Keratinocyte (primary cell): ENCODE measurements at regions not wholly inside any gene's neighbourhood (a gene's known extent, or its start where the extent isn't known, plus 50 kb on each side); places are given as distances from the start of the nearest gene placed in this dataset.
"Not testable (repeated sequence)": the region's sequence is repeated elsewhere in the genome, so short reads cannot be mapped to it uniquely, and the experiment has no call there.

ENCODE experiments used
- CTCF ChIP-seq, 3 experiments: IDR thresholded peaks in 1 of 3; conservative IDR thresholded peaks in 1 of 3; optimal IDR thresholded peaks in 1 of 3; 2 replicates in 2 of 3; 3 replicates in 1 of 3; pipeline versions ENCODE3 to v1.5.1; 2011; ENCODE audit warnings: low read length in 3 of 3, mild to moderate bottlenecking in 3 of 3, moderate library complexity in 2 of 3, control low read depth in 1 of 3, inconsistent platforms in 1 of 3; ENCODE audit not compliant: insufficient read depth in 2 of 3; ENCODE audit errors: extremely low read depth in 1 of 3
- EZH2 ChIP-seq: IDR thresholded peaks from one replicate; pipeline ENCODE4 v1.6.1; 2012; ENCODE audit warnings: inconsistent platforms, mild to moderate bottlenecking, low read length, moderate library complexity

- not testable (repeated sequence) for TF ChIP-seq CTCF (optimal IDR thresholded peaks at IDR 0.05 in 1 of 3, IDR thresholded peaks at IDR 0.05 in 1 of 3, conservative IDR thresholded peaks at IDR 0.05 in 1 of 3; ENCODE audit: extremely low read depth in 1 of 3, insufficient read depth in 2 of 3, low read length in 3 of 3); EZH2
Observed at GRCh38 chr2:56840009-56840408, 656.2 kb downstream of the CCDC85A start.
